B cell (primary cell): ENCODE measurements at regions not wholly inside any gene's neighbourhood (a gene's known extent, or its start where the extent isn't known, plus 50 kb on each side); places are given as distances from the start of the nearest gene placed in this dataset.

Experiments
- ATAC-seq: fragments of 200-7000 bp; cut with Tn5 transposase; one replicate; pipeline ENCODE4 v1.10.0; 2021; ENCODE audit warnings: low read depth, mild to moderate bottlenecking, moderate number of reproducible peaks, moderate library complexity
- CTCF ChIA-PET: fragments of 350-600 bp; sonication (Branson Sonifier 250); formaldehyde crosslinking; loops from one replicate; lab custom pipeline; 2021; ENCODE audit warnings: antibody characterized with exemption, inconsistent platforms; lab: Charles Lee
- POLR2A ChIA-PET: fragments of 350-600 bp; sonication (Branson Sonifier 250); formaldehyde crosslinking; loops from one replicate; lab custom pipeline; 2021; ENCODE audit warnings: antibody characterized with exemption; lab: Charles Lee
- DNase-seq: peaks from one replicate; pipeline ENCODE4 v3.0.0; 2013
- H2AFZ ChIP-seq: 2 replicates; pipeline ENCODE4 v1.6.1; 2012; ENCODE audit warnings: mild to moderate bottlenecking, low read depth, low read length; ENCODE audit not compliant: insufficient read depth, poor library complexity, severe bottlenecking
- H3K27ac ChIP-seq, 2 donors: 1 replicate in 1 of 2; 2 replicates in 1 of 2; pipeline ENCODE4 v1.5.1; 2012 to 2013; ENCODE audit warnings: low read length in 2 of 2, mild to moderate bottlenecking in 2 of 2, moderate library complexity in 1 of 2
- H3K27me3 ChIP-seq, 4 experiments: fragments of 200-600 bp in 1 of 4; sonication (generic) in 1 of 4; replicated peaks in 1 of 4; 1 replicate in 2 of 4; 2 replicates in 2 of 4; pipeline versions ENCODE4 v1.6.1 to v1.7.0; 2013 to 2016; ENCODE audit warnings: low read length in 3 of 4, mild to moderate bottlenecking in 2 of 4, mixed read lengths in 1 of 4, moderate library complexity in 1 of 4; ENCODE audit not compliant: insufficient read depth in 4 of 4, control insufficient read depth in 3 of 4; ENCODE audit errors: control extremely low read depth in 1 of 4
- H3K36me3 ChIP-seq, 2 experiments: replicated peaks in 1 of 2; 1 replicate in 1 of 2; 2 replicates in 1 of 2; pipeline versions ENCODE4 v1.6.1 to v1.7.1; 2013; ENCODE audit warnings: low read length in 1 of 2; ENCODE audit not compliant: insufficient read depth in 2 of 2, control insufficient read depth in 1 of 2; ENCODE audit errors: control extremely low read depth in 1 of 2, extremely low read depth in 1 of 2
- H3K4me1 ChIP-seq, 2 donors: fragments of 200-600 bp in 1 of 2; sonication (generic) in 1 of 2; 1 replicate in 1 of 2; 2 replicates in 1 of 2; pipeline versions ENCODE4 v1.5.1 to v1.6.1; 2013 to 2017; ENCODE audit warnings: low read length in 2 of 2; ENCODE audit not compliant: control insufficient read depth in 2 of 2, insufficient read depth in 2 of 2
- H3K4me2 ChIP-seq: replicated peaks from 2 replicates; pipeline ENCODE3; 2012; ENCODE audit warnings: mild to moderate bottlenecking, low read depth, low read length; ENCODE audit not compliant: poor library complexity, severe bottlenecking
- H3K4me3 ChIP-seq, 5 experiments: fragments of 200-600 bp in 1 of 5; sonication (generic) in 1 of 5; 1 replicate in 3 of 5; 2 replicates in 2 of 5; pipeline versions ENCODE4 v1.5.1 to v1.7.0; 2011 to 2016; ENCODE audit warnings: low read length in 4 of 5, mild to moderate bottlenecking in 4 of 5, low read depth in 2 of 5, control low read depth in 1 of 5, moderate library complexity in 1 of 5; ENCODE audit not compliant: insufficient read depth in 1 of 5; ENCODE audit errors: control extremely low read depth in 1 of 5, extremely low read depth in 1 of 5
- H3K79me2 ChIP-seq: fragments of 200-600 bp; sonication (generic); one replicate; pipeline ENCODE4 v1.6.0; 2016; ENCODE audit warnings: low read length; ENCODE audit not compliant: control insufficient read depth, insufficient read depth
- H3K9ac ChIP-seq: fragments of 200-600 bp; sonication (generic); 2 replicates; pipeline ENCODE4 v1.6.1; 2017; ENCODE audit warnings: mild to moderate bottlenecking, low read length, moderate library complexity
- H3K9me3 ChIP-seq, 3 donors: one replicate each; pipeline versions ENCODE4 v1.6.1 to v1.7.1; 2013; ENCODE audit warnings: low read length in 2 of 3; ENCODE audit not compliant: control insufficient read depth in 2 of 3, insufficient read depth in 1 of 3; ENCODE audit errors: control extremely low read depth in 1 of 3
- H4K20me1 ChIP-seq: 2 replicates; pipeline ENCODE4 v1.6.0; 2012; ENCODE audit warnings: mild to moderate bottlenecking, low read length; ENCODE audit not compliant: insufficient read depth, control insufficient read depth, poor library complexity, severe bottlenecking
- H3K27ac Mint-ChIP-seq: one replicate; pipeline ENCODE4 v1.8.0; 2021; ENCODE audit warnings: mixed read lengths
- H3K27me3 Mint-ChIP-seq: one replicate; pipeline ENCODE4 v1.8.0; 2021; ENCODE audit warnings: mixed read lengths
- H3K4me1 Mint-ChIP-seq: one replicate; pipeline ENCODE4 v1.8.0; 2021; ENCODE audit warnings: mixed read lengths
- H3K4me3 Mint-ChIP-seq: one replicate; pipeline ENCODE4 v1.8.0; 2021; ENCODE audit warnings: mixed read lengths
- H3K9me3 Mint-ChIP-seq: one replicate; pipeline ENCODE4 v1.8.0; 2022; ENCODE audit warnings: mixed read lengths; ENCODE audit not compliant: insufficient read depth
- CTCF ChIP-seq: fragments of 200-600 bp; IDR thresholded peaks from one replicate; pipeline ENCODE4 v1.8.0; 2022; ENCODE audit warnings: antibody characterized with exemption, mild to moderate bottlenecking
- EZH2 ChIP-seq: IDR thresholded peaks from 2 replicates; pipeline ENCODE4 v1.6.1; 2012; ENCODE audit warnings: borderline replicate concordance, low read depth, mild to moderate bottlenecking, moderate library complexity, low read length; ENCODE audit not compliant: insufficient read depth, poor library complexity, severe bottlenecking
- WGBS: methylation state at CpG from one replicate; pipeline ENCODE4 v1.1.5; 2013; ENCODE audit warnings: missing lambda C conversion rate; ENCODE audit not compliant: insufficient coverage; 5-methylcytosine and 5-hydroxymethylcytosine counted together
- intact Hi-C: fragments of 100-400 bp; cut with micrococcal nuclease; formaldehyde crosslinking; loops from one replicate; pipeline ENCODE4 v1.10.0; 2022

GRCh38 chr9:118510711-118511110 is 806.5 kb downstream of the TLR4 start:
- Histone ChIP-seq H3K27ac (no peak overlapping the region), H3K27me3 (no peaks in the 10 kb centered on the region), H4K20me1 (no peaks in the 10 kb centered on the region), H3K9me3 (no peaks in the 10 kb centered on the region), H3K36me3 (no peaks in the 10 kb centered on the region), H2AFZ (no peak overlapping the region), H3K9ac (no peak overlapping the region), H3K4me1 (no peaks in the 10 kb centered on the region), H3K4me2 (no peak overlapping the region), H3K4me3 (no peak overlapping the region), H3K79me2 (no peaks in the 10 kb centered on the region)
- H3K4me1 Mint-ChIP-seq: no peaks in the 10 kb centered on the region
- ChIA-PET POLR2A (no interaction called here), CTCF (no interaction called here)
- ATAC-seq (no peak), DNase-seq (no peak)
- H3K9me3 Mint-ChIP-seq: peaks cover 4% of the 10 kb centered on the region
- TF ChIP-seq EZH2 (no peak), CTCF (no peak)
- no CpG with 5 or more reads among the region's 4 CpGs for WGBS
- no peak overlapping the region for H3K4me3 Mint-ChIP-seq
- H3K27me3 Mint-ChIP-seq: no peaks in the 10 kb centered on the region
- H3K27ac Mint-ChIP-seq: no peak overlapping the region
- intact Hi-C loops: no loop called here

- DNase-seq (no peak), ATAC-seq (no peak)
- H3K9me3 ChIP-seq: no peaks in the 10 kb centered on the region
- Mint-ChIP-seq H3K27ac (no peak overlapping the region), H3K9me3 (peaks cover 3% of the 10 kb centered on the region), H3K4me3 (no peak overlapping the region), H3K4me1 (no peaks in the 10 kb centered on the region), H3K27me3 (no peaks in the 10 kb centered on the region)
- H4K20me1 ChIP-seq: no peaks in the 10 kb centered on the region
- H3K4me1 ChIP-seq: no peaks in the 10 kb centered on the region
- TF ChIP-seq CTCF (no peak), EZH2 (no peak)
- no peak overlapping the region for H3K9ac ChIP-seq
- no peak overlapping the region for H3K27ac ChIP-seq
- H3K4me2 ChIP-seq: no peak overlapping the region
- ChIA-PET CTCF (no interaction called here), POLR2A (no interaction called here)
- WGBS: 90% methylated on average over 2 of the region's 5 CpGs
- no peak overlapping the region for H3K4me3 ChIP-seq
- intact Hi-C loops: no loop called here
- no peak overlapping the region for H2AFZ ChIP-seq
- H3K79me2 ChIP-seq: no peaks in the 10 kb centered on the region
- H3K36me3 ChIP-seq: no peaks in the 10 kb centered on the region
- no peaks in the 10 kb centered on the region for H3K27me3 ChIP-seq
Measured at GRCh38 chr9:118515947-118516346, 811.7 kb downstream of the TLR4 start.
